GM12878 (cell line): ENCODE measurements at regions not wholly inside any gene's neighbourhood (a gene's known extent, or its start where the extent isn't known, plus 50 kb on each side); places are given as distances from the start of the nearest gene placed in this dataset.

ENCODE experiments used
- ATAC-seq: fragments of 200-7000 bp; cut with Tn5 transposase; 3 replicates; pipeline ENCODE4 v1.9.1; 2020; ENCODE audit warnings: mild to moderate bottlenecking, moderate library complexity
- BruUV-seq: library from RNA; stranded (reverse); fragments of 400-500 nt; replicated peaks from 2 replicates; lab custom pipeline; 2021; lab: Mats Ljungman, UMichigan
- CTCF ChIA-PET: fragments of 300-600 bp; sonication (Branson Sonifier 250); formaldehyde crosslinking; extraction: SDS; loops from one replicate; lab custom pipeline; 2021; ENCODE audit warnings: inconsistent platforms; lab: Yijun Ruan, JAX
- POLR2A ChIA-PET: fragments of 350-600 bp; formaldehyde crosslinking; extraction: SDS; loops from one replicate; lab custom pipeline; 2021; ENCODE audit warnings: inconsistent platforms; lab: Charles Lee
- RAD21 ChIA-PET: fragments of 300-600 bp; sonication (Branson Sonifier 250); formaldehyde crosslinking; loops from one replicate; lab custom pipeline; 2023; ENCODE audit warnings: antibody characterized with exemption; ENCODE audit not compliant: unreplicated experiment; lab: Charles Lee
- SMC1A ChIA-PET: fragments of 300-600 bp; sonication (Branson Sonifier 250); formaldehyde crosslinking; loops from one replicate; lab custom pipeline; 2023; ENCODE audit not compliant: unreplicated experiment, uncharacterized antibody; lab: Charles Lee
- DNase-seq: peaks from one replicate; pipeline ENCODE4 v3.0.0-alpha.2; 2011; ENCODE audit warnings: low read depth, low spot score
- FAIRE-seq: peaks from 3 replicates; lab custom pipeline; 2011; peaks lifted over from hg19 to GRCh38; lab: Jason Lieb, UNC
- H2AFZ ChIP-seq: 2 replicates; pipeline ENCODE4 v1.6.0; 2011; ENCODE audit warnings: low read depth, low read length, control low read depth; ENCODE audit not compliant: control insufficient read depth
- H3K27ac ChIP-seq: 2 replicates; pipeline ENCODE4 v1.5.1; 2011; ENCODE audit warnings: control low read depth; ENCODE audit not compliant: control insufficient read depth, insufficient read depth
- H3K27me3 ChIP-seq, 2 experiments: replicated peaks in 1 of 2; 2 replicates each; pipeline versions ENCODE4 v1.6.0 to v1.6.1; 2011; ENCODE audit warnings: low read length in 1 of 2; ENCODE audit not compliant: control insufficient read depth in 2 of 2, insufficient read depth in 2 of 2
- H3K36me3 ChIP-seq, 2 experiments: 2 replicates each; pipeline ENCODE4 v1.5.1; 2011; ENCODE audit warnings: low read length in 1 of 2; ENCODE audit not compliant: control insufficient read depth in 2 of 2, insufficient read depth in 2 of 2
- H3K4me1 ChIP-seq: 2 replicates; pipeline ENCODE4 v1.6.1; 2011; ENCODE audit warnings: mild to moderate bottlenecking, low read length, moderate library complexity, mixed read lengths; ENCODE audit not compliant: control insufficient read depth, insufficient read depth
- H3K4me2 ChIP-seq: 2 replicates; pipeline ENCODE4 v1.6.0; 2011; ENCODE audit warnings: control low read depth; ENCODE audit not compliant: control insufficient read depth, insufficient read depth
- H3K4me3 ChIP-seq: fragments of 200-600 bp; sonication (generic); 2 replicates; pipeline ENCODE4 v1.5.1; 2016
- H3K79me2 ChIP-seq: 2 replicates; pipeline ENCODE4 v1.6.0; 2011; ENCODE audit warnings: low read length; ENCODE audit not compliant: control insufficient read depth, insufficient read depth
- H3K9ac ChIP-seq: 2 replicates; pipeline ENCODE4 v1.8.0; 2011; ENCODE audit warnings: low read length, control low read depth, mixed read lengths; ENCODE audit not compliant: control insufficient read depth, insufficient read depth
- H3K9me3 ChIP-seq: replicated peaks from 3 replicates; pipeline ENCODE4 v1.5.1; 2011; ENCODE audit warnings: mild to moderate bottlenecking, low read length; ENCODE audit not compliant: control insufficient read depth, insufficient read depth
- H4K20me1 ChIP-seq: 2 replicates; pipeline ENCODE4 v1.6.0; 2011; ENCODE audit not compliant: control insufficient read depth, insufficient read depth
- CHD2 ChIP-seq: IDR thresholded peaks from 2 replicates; pipeline ENCODE4 v1.6.1; 2011; ENCODE audit warnings: low read depth, low read length, improper control_type of control experiment, borderline replicate concordance
- IRF4 ChIP-seq: IDR thresholded peaks from 2 replicates; pipeline ENCODE4 v1.6.1; 2011; ENCODE audit warnings: low read depth, low read length
- KDM1A ChIP-seq: fragments of 200-600 bp; sonication (generic); IDR thresholded peaks from 2 replicates; pipeline ENCODE4 v1.6.1; 2016; ENCODE audit warnings: borderline replicate concordance
- PAX5 ChIP-seq: IDR thresholded peaks from 2 replicates; pipeline ENCODE4 v1.6.1; 2011; ENCODE audit warnings: low read depth, low read length, borderline replicate concordance
- SIX5 ChIP-seq: IDR thresholded peaks from 2 replicates; pipeline ENCODE4 v1.6.1; 2011; ENCODE audit warnings: mild to moderate bottlenecking, low read depth, low read length, moderate library complexity; ENCODE audit not compliant: severe bottlenecking
- ZBTB40 ChIP-seq: fragments of 450-650 bp; IDR thresholded peaks from 2 replicates; pipeline ENCODE4 v1.6.1; 2016; ENCODE audit warnings: mild to moderate bottlenecking, moderate library complexity, borderline replicate concordance
- WGBS: methylation state at CpG from one replicate; pipeline ENCODE4 v1.1.6; 2016; ENCODE audit warnings: low lambda C conversion rate; ENCODE audit not compliant: insufficient replicate concordance, insufficient coverage; ENCODE audit errors: missing lambda C conversion rate; 5-methylcytosine and 5-hydroxymethylcytosine counted together
- in situ Hi-C: fragments of 300-500 bp; cut with MboI; formaldehyde crosslinking; loops from 9 replicates; pipeline ENCODE4 v1.14.3; 2018; ENCODE audit warnings: mixed read lengths
- intact Hi-C: fragments of 100-400 bp; cut with micrococcal nuclease; formaldehyde crosslinking; loops from one replicate; pipeline ENCODE4 v1.14.2; 2022; ENCODE audit not compliant: unreplicated experiment

- FAIRE-seq, result no peak
- Histone ChIP-seq H4K20me1 (no peaks in the 10 kb centered on the region), H3K27me3 (no peaks in the 10 kb centered on the region), H3K4me1 (no peaks in the 10 kb centered on the region), H3K9ac (no peak overlapping the region), H2AFZ (no peak overlapping the region), H3K36me3 (no peaks in the 10 kb centered on the region), H3K27ac (no peak overlapping the region), H3K4me3 (no peak overlapping the region), H3K79me2 (no peaks in the 10 kb centered on the region), H3K4me2 (no peak overlapping the region), H3K9me3 (no peaks in the 10 kb centered on the region; the same call in 2 of the 3 replicates)
- in situ Hi-C loops, result no loop called here
- CTCF ChIA-PET, result no interaction called here
- POLR2A ChIA-PET, result no interaction called here
- no peak for DNase-seq
- WGBS, result 50% methylated on average over 13 of the region's 15 CpGs
- SMC1A ChIA-PET, result interaction anchor here (0.6 kb wide), 1 partner anchor 1336 kb away, joined by 3 read pairs; no protein-coding TSS in a partner anchor
- RAD21 ChIA-PET, result no interaction called here
- intact Hi-C loops, result no loop called here
- TF ChIP-seq PAX5, result no peak
- no peak for TF ChIP-seq ZBTB40
- no peak for TF ChIP-seq CHD2
- no peak for TF ChIP-seq IRF4
- no peak for TF ChIP-seq SIX5
- TF ChIP-seq KDM1A, result no peak
- no peak for ATAC-seq
- no TSS peak for BruUV-seq
Measured at GRCh38 chr22:49364398-49364797, 463.3 kb downstream of the BRD1 start.
